ENCODE measurements at regions not wholly inside any gene's neighbourhood (a gene's known extent, or its start where the extent isn't known, plus 50 kb on each side); places are given as distances from the start of the nearest gene placed in this dataset.

DNA sequence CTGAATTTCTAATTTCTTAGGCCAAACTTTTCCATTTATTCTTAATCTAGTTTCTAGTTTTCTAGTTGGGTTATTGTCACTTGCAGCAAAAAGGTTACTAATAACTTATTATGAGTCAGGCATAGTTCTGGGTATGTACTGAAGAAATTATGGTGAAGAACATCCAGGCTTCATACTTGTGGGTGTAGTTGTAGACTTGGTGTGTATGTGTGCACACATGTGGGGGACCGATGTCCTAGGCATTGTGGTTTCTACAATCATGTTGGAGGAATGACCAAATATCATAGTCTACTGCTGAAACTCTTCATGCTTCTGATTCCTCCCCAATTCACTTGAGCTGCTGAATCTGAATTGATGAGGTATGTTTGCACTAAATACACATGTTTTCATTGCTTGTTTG, 141.2 kb downstream of the PMAIP1 start:
- Histone ChIP-seq H2AFZ (ENCODE audit: low read length) (no peak overlapping the region), H3K79me2 (ENCODE audit: control insufficient read depth, insufficient read depth, low read length) (no peaks in the 10 kb centered on the region), H3K4me1 (ENCODE audit: control insufficient read depth, extremely low read depth, insufficient read depth, low read length) (peaks cover 4% of the 10 kb centered on the region), H3K36me3 (ENCODE audit: control insufficient read depth, insufficient read depth, low read length) (no peaks in the 10 kb centered on the region), H3K4me2 (ENCODE audit: extremely low read depth, insufficient read depth, low read length) (no peak overlapping the region), H3K4me3 (replicated peaks in 1 of 4; ENCODE audit: control extremely low read depth in 1 of 4, insufficient read depth in 1 of 4, low read depth in 3 of 4, low read length in 4 of 4) (no peak overlapping the region), H3K27ac (ENCODE audit: insufficient read depth, low read length) (no peak overlapping the region), H4K20me1 (ENCODE audit: control insufficient read depth, extremely low read depth, insufficient read depth, low read length) (no peaks in the 10 kb centered on the region), H3K9me3 (ENCODE audit: control insufficient read depth, insufficient read depth, low read depth, low read length) (no peaks in the 10 kb centered on the region), H3K9ac (ENCODE audit: insufficient read depth, low read length) (no peak overlapping the region), H3K27me3 (ENCODE audit: control insufficient read depth, insufficient read depth, low read length) (no peaks in the 10 kb centered on the region)
- TF ChIP-seq, protein P1, sequence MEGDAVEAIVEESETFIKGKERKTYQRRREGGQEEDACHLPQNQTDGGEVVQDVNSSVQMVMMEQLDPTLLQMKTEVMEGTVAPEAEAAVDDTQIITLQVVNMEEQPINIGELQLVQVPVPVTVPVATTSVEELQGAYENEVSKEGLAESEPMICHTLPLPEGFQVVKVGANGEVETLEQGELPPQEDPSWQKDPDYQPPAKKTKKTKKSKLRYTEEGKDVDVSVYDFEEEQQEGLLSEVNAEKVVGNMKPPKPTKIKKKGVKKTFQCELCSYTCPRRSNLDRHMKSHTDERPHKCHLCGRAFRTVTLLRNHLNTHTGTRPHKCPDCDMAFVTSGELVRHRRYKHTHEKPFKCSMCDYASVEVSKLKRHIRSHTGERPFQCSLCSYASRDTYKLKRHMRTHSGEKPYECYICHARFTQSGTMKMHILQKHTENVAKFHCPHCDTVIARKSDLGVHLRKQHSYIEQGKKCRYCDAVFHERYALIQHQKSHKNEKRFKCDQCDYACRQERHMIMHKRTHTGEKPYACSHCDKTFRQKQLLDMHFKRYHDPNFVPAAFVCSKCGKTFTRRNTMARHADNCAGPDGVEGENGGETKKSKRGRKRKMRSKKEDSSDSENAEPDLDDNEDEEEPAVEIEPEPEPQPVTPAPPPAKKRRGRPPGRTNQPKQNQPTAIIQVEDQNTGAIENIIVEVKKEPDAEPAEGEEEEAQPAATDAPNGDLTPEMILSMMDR (conservative IDR thresholded peaks at IDR 0.05 in 1 of 2, IDR thresholded peaks at IDR 0.05 in 1 of 2; ENCODE audit: low read depth in 1 of 2, low read length in 2 of 2), result no peak
- TF ChIP-seq EZH2 (IDR thresholded peaks at IDR 0.05; ENCODE audit: low read length, missing control alignments), result no peak
- DNase-seq (ENCODE audit: low read depth in 2 of 2), result peak in 1 of 2 donors; percentile 37

DNA sequence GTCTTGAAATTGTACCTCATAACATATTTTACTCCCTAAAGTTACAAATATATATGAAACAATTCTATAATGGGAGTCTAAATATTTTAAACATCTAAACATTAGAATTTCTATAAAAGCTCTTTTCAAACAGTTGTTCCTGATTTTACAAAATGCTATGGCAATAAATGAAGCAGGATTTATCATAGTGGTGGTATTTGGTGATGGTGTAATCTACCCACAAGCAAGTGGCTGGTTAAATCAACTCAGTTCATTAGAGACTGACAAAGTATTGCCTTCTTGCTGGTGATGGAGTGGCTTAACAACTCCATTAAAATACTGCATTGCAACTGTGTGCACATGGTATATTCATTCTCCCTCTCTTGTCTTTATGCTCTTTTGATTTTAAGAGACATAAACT, 138.9 kb downstream of the PMAIP1 start:
- peak in 1 of 2 donors; percentile 21 for DNase-seq (ENCODE audit: low read depth in 2 of 2)
- Histone ChIP-seq H3K79me2 (ENCODE audit: control insufficient read depth, insufficient read depth, low read length) (no peaks in the 10 kb centered on the region), H3K27ac (ENCODE audit: insufficient read depth, low read length) (no peak overlapping the region), H3K36me3 (ENCODE audit: control insufficient read depth, insufficient read depth, low read length) (no peaks in the 10 kb centered on the region), H3K4me1 (ENCODE audit: control insufficient read depth, extremely low read depth, insufficient read depth, low read length) (no peaks in the 10 kb centered on the region), H3K4me3 (replicated peaks in 1 of 4; ENCODE audit: control extremely low read depth in 1 of 4, insufficient read depth in 1 of 4, low read depth in 3 of 4, low read length in 4 of 4) (no peak overlapping the region), H4K20me1 (ENCODE audit: control insufficient read depth, extremely low read depth, insufficient read depth, low read length) (no peaks in the 10 kb centered on the region), H3K4me2 (ENCODE audit: extremely low read depth, insufficient read depth, low read length) (no peak overlapping the region), H3K9ac (ENCODE audit: insufficient read depth, low read length) (no peak overlapping the region), H3K9me3 (ENCODE audit: control insufficient read depth, insufficient read depth, low read depth, low read length) (no peaks in the 10 kb centered on the region), H2AFZ (ENCODE audit: low read length) (no peak overlapping the region), H3K27me3 (ENCODE audit: control insufficient read depth, insufficient read depth, low read length) (no peaks in the 10 kb centered on the region)
- TF ChIP-seq EZH2 (IDR thresholded peaks at IDR 0.05; ENCODE audit: low read length, missing control alignments), result no peak
- TF ChIP-seq, protein P1 (conservative IDR thresholded peaks at IDR 0.05 in 1 of 2, IDR thresholded peaks at IDR 0.05 in 1 of 2; ENCODE audit: low read depth in 1 of 2, low read length in 2 of 2), result no peak

GRCh38 chr18:60027397-60027796, 127.6 kb downstream of the PMAIP1 start:
- no peak for DNase-seq (ENCODE audit: low read depth in 2 of 2)
- H3K4me3 ChIP-seq (replicated peaks in 1 of 4; ENCODE audit: control extremely low read depth in 1 of 4, insufficient read depth in 1 of 4, low read depth in 3 of 4, low read length in 4 of 4), result no peak overlapping the region
- no peak overlapping the region for H3K4me2 ChIP-seq (ENCODE audit: extremely low read depth, insufficient read depth, low read length)
- H3K9ac ChIP-seq (ENCODE audit: insufficient read depth, low read length), result no peak overlapping the region
- H3K9me3 ChIP-seq (ENCODE audit: control insufficient read depth, insufficient read depth, low read depth, low read length), result no peaks in the 10 kb centered on the region
- H3K36me3 ChIP-seq (ENCODE audit: control insufficient read depth, insufficient read depth, low read length), result no peaks in the 10 kb centered on the region
- no peak for TF ChIP-seq EZH2 (IDR thresholded peaks at IDR 0.05; ENCODE audit: low read length, missing control alignments)
- TF ChIP-seq, protein P1 (conservative IDR thresholded peaks at IDR 0.05 in 1 of 2, IDR thresholded peaks at IDR 0.05 in 1 of 2; ENCODE audit: low read depth in 1 of 2, low read length in 2 of 2), result no peak
- H3K4me1 ChIP-seq (ENCODE audit: control insufficient read depth, extremely low read depth, insufficient read depth, low read length), result no peaks in the 10 kb centered on the region
- H4K20me1 ChIP-seq (ENCODE audit: control insufficient read depth, extremely low read depth, insufficient read depth, low read length), result no peaks in the 10 kb centered on the region
- H3K27ac ChIP-seq (ENCODE audit: insufficient read depth, low read length), result no peak overlapping the region
- H2AFZ ChIP-seq (ENCODE audit: low read length), result no peak overlapping the region
- no peaks in the 10 kb centered on the region for H3K27me3 ChIP-seq (ENCODE audit: control insufficient read depth, insufficient read depth, low read length)
- H3K79me2 ChIP-seq (ENCODE audit: control insufficient read depth, insufficient read depth, low read length), result no peaks in the 10 kb centered on the region
